ENCODE measurements at regions not wholly inside any gene's neighbourhood (a gene's known extent, or its start where the extent isn't known, plus 50 kb on each side); places are given as distances from the start of the nearest gene placed in this dataset.

DNA sequence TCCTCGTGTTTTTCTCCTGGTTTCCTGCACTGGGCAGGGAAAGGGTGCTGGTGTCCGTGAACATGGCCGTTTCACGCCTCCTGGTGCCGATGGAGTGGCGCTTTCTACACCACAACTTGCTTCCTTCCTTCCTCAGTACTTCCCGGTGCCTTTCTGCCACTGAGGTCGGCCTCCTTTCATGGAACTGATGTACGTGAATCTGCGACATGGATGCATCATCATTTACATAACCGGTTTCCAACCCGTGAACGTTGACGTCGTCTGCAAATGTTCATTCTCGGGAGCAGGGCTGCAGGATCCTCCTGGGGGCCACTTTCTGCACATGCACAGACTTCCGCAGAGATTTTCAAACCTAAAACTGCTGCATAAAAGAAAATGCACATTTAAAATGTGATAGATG is 474.4 kb downstream of the BRD1 start:
- Histone ChIP-seq H2AFZ (ENCODE audit: low read length) (no peak overlapping the region), H3K9ac (ENCODE audit: low read length) (no peak overlapping the region), H3K4me2 (ENCODE audit: low read length) (no peak overlapping the region), H3K79me2 (ENCODE audit: low read length) (no peaks in the 10 kb centered on the region), H3K9me2 (replicated peaks; ENCODE audit: low read length) (no peaks in the 10 kb centered on the region), H3F3A (ENCODE audit: low read length, unreplicated experiment) (no peaks in the 10 kb centered on the region), H3K9me3 (ENCODE audit: low read length) (no peaks in the 10 kb centered on the region), H3K4me1 (ENCODE audit: insufficient read depth, low read length) (no peaks in the 10 kb centered on the region), H3K4me3 (ENCODE audit: low read length) (no peak overlapping the region), H4K20me1 (ENCODE audit: low read length) (no peaks in the 10 kb centered on the region), H3K36me3 (ENCODE audit: low read depth, low read length) (no peaks in the 10 kb centered on the region), H3K27me3 (ENCODE audit: low read length) (peaks cover 94% of the 10 kb centered on the region), H3K27ac (ENCODE audit: low read length) (no peak overlapping the region)
- ATAC-seq: no peak
- intact Hi-C loops (cut with micrococcal nuclease): no loop called here
- TF ChIP-seq EZH2phosphoT487 (IDR thresholded peaks at IDR 0.05; ENCODE audit: borderline replicate concordance, low read length): no peak
- no peak for TF ChIP-seq EZH2 (IDR thresholded peaks at IDR 0.05; ENCODE audit: low read length, unreplicated experiment)
- TF ChIP-seq, protein P1, sequence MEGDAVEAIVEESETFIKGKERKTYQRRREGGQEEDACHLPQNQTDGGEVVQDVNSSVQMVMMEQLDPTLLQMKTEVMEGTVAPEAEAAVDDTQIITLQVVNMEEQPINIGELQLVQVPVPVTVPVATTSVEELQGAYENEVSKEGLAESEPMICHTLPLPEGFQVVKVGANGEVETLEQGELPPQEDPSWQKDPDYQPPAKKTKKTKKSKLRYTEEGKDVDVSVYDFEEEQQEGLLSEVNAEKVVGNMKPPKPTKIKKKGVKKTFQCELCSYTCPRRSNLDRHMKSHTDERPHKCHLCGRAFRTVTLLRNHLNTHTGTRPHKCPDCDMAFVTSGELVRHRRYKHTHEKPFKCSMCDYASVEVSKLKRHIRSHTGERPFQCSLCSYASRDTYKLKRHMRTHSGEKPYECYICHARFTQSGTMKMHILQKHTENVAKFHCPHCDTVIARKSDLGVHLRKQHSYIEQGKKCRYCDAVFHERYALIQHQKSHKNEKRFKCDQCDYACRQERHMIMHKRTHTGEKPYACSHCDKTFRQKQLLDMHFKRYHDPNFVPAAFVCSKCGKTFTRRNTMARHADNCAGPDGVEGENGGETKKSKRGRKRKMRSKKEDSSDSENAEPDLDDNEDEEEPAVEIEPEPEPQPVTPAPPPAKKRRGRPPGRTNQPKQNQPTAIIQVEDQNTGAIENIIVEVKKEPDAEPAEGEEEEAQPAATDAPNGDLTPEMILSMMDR (conservative IDR thresholded peaks at IDR 0.05; ENCODE audit: low read depth, low read length): no peak
- no TSS peak for BruUV-seq (replicated peaks)
- CTCF ChIA-PET: no interaction called here
- no peak for DNase-seq
- POLR2A ChIA-PET (ENCODE audit: unreplicated experiment): no interaction called here

DNA sequence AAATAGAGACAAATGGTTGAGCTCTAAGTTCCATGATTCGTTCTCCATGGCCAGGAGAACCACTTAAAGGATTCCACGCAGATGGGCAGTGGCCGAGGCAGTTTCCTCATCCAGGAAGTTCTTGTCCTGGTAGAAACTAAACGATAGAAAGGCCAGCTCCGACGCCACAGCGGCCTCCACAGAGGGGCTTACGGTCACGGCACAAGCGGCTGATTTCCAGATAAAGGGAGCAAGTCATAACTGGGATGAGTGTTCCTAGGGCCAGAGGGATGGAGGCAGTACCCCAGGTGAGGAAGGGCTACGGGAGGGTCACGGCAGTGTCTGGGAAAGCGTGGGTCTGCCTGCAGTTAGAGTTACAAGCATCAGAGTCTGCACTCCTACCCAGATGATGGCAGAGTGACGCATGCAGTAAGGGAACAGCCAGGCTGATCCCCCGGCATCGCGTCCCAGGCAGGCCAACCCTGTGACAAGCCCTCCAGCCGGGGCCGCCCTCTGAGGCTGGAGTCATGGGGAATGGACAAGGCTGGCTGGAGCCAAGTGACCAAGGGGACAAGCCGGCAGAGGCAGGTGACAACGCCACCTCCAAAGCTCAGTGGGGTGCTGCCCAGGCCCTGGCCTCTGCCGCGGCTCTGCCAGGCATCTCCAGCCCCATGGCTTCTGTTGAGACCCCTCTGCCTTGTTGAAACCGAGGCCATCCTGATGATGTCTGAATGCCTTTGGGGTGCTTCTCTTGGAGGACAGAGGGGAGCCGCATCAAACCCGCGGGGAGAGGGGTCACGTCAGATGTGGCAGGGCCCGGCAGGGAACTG is 475.1 kb downstream of the BRD1 start:
- H3K4me1 ChIP-seq (ENCODE audit: insufficient read depth, low read length): no peaks in the 10 kb centered on the region
- no peak overlapping the region for H2AFZ ChIP-seq (ENCODE audit: low read length)
- H3K79me2 ChIP-seq (ENCODE audit: low read length): no peaks in the 10 kb centered on the region
- H3K9ac ChIP-seq (ENCODE audit: low read length): no peak overlapping the region
- no peaks in the 10 kb centered on the region for H3F3A ChIP-seq (ENCODE audit: low read length, unreplicated experiment)
- ChIA-PET CTCF (no interaction called here), POLR2A (ENCODE audit: unreplicated experiment) (no interaction called here)
- no peaks in the 10 kb centered on the region for H3K9me2 ChIP-seq (replicated peaks; ENCODE audit: low read length)
- H4K20me1 ChIP-seq (ENCODE audit: low read length): no peaks in the 10 kb centered on the region
- no peak for DNase-seq
- TF ChIP-seq EZH2 (IDR thresholded peaks at IDR 0.05; ENCODE audit: low read length, unreplicated experiment): no peak
- no peak for TF ChIP-seq EZH2phosphoT487 (IDR thresholded peaks at IDR 0.05; ENCODE audit: borderline replicate concordance, low read length)
- TF ChIP-seq, protein P1 (conservative IDR thresholded peaks at IDR 0.05; ENCODE audit: low read depth, low read length): no peak
- H3K4me2 ChIP-seq (ENCODE audit: low read length): no peak overlapping the region
- intact Hi-C loops (cut with micrococcal nuclease): no loop called here
- no peak for ATAC-seq
- no peak overlapping the region for H3K27ac ChIP-seq (ENCODE audit: low read length)
- no peaks in the 10 kb centered on the region for H3K36me3 ChIP-seq (ENCODE audit: low read depth, low read length)
- H3K27me3 ChIP-seq (ENCODE audit: low read length): peaks cover 92% of the 10 kb centered on the region
- H3K9me3 ChIP-seq (ENCODE audit: low read length): no peaks in the 10 kb centered on the region
- no TSS peak for BruUV-seq (replicated peaks)
- H3K4me3 ChIP-seq (ENCODE audit: low read length): no peak overlapping the region

DNA sequence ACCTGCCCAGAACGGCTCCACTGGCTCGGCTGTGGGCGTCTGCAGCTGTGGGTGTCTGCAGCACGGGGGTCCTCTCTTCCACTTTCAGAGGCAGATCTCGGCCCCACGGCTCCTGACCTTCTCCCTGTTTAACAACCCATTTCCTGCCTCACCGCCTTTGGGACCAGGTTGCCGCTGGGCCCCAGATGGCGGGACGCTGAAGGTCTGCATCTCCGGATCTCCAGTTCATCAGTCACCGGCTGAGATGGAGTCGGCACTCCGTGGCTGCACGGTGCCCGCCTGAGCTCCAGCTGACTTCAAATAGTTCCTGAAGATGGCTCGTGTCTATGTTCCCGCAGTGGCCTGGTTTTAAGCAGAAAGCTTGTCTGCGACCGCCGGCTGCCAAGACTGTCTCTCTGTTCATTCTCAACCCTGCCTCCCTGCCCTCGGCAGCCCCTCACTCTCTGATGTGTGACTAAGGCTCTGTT is 475.9 kb downstream of the BRD1 start:
- Histone ChIP-seq H3K27me3 (ENCODE audit: low read length) (peaks cover 89% of the 10 kb centered on the region), H3F3A (ENCODE audit: low read length, unreplicated experiment) (no peaks in the 10 kb centered on the region), H3K36me3 (ENCODE audit: low read depth, low read length) (no peaks in the 10 kb centered on the region), H3K4me3 (ENCODE audit: low read length) (no peak overlapping the region), H4K20me1 (ENCODE audit: low read length) (no peaks in the 10 kb centered on the region), H3K4me1 (ENCODE audit: insufficient read depth, low read length) (no peaks in the 10 kb centered on the region), H3K4me2 (ENCODE audit: low read length) (no peak overlapping the region), H3K9ac (ENCODE audit: low read length) (no peak overlapping the region), H3K27ac (ENCODE audit: low read length) (no peak overlapping the region), H3K9me2 (replicated peaks; ENCODE audit: low read length) (no peaks in the 10 kb centered on the region), H3K79me2 (ENCODE audit: low read length) (no peaks in the 10 kb centered on the region), H2AFZ (ENCODE audit: low read length) (no peak overlapping the region), H3K9me3 (ENCODE audit: low read length) (no peaks in the 10 kb centered on the region)
- ChIA-PET POLR2A (ENCODE audit: unreplicated experiment) (no interaction called here), CTCF (no interaction called here)
- TF ChIP-seq EZH2 (IDR thresholded peaks at IDR 0.05; ENCODE audit: low read length, unreplicated experiment) (no peak), EZH2phosphoT487 (IDR thresholded peaks at IDR 0.05; ENCODE audit: borderline replicate concordance, low read length) (no peak)
- TF ChIP-seq, protein P1 (conservative IDR thresholded peaks at IDR 0.05; ENCODE audit: low read depth, low read length): no peak
- intact Hi-C loops (cut with micrococcal nuclease): no loop called here
- DNase-seq: no peak
- BruUV-seq (replicated peaks): no TSS peak
- no peak for ATAC-seq

All from PC-3 (cell line).